B cell (primary cell): ENCODE measurements at regions not wholly inside any gene's neighbourhood (a gene's known extent, or its start where the extent isn't known, plus 50 kb on each side); places are given as distances from the start of the nearest gene placed in this dataset.

ENCODE experiments used
- ATAC-seq: fragments of 200-7000 bp; cut with Tn5 transposase; one replicate; pipeline ENCODE4 v1.10.0; 2021; ENCODE audit warnings: low read depth, mild to moderate bottlenecking, moderate number of reproducible peaks, moderate library complexity
- CTCF ChIA-PET: fragments of 350-600 bp; sonication (Branson Sonifier 250); formaldehyde crosslinking; loops from one replicate; lab custom pipeline; 2021; ENCODE audit warnings: antibody characterized with exemption, inconsistent platforms; lab: Charles Lee
- POLR2A ChIA-PET: fragments of 350-600 bp; sonication (Branson Sonifier 250); formaldehyde crosslinking; loops from one replicate; lab custom pipeline; 2021; ENCODE audit warnings: antibody characterized with exemption; lab: Charles Lee
- DNase-seq: peaks from one replicate; pipeline ENCODE4 v3.0.0; 2013
- H2AFZ ChIP-seq: 2 replicates; pipeline ENCODE4 v1.6.1; 2012; ENCODE audit warnings: mild to moderate bottlenecking, low read depth, low read length; ENCODE audit not compliant: insufficient read depth, poor library complexity, severe bottlenecking
- H3K27ac ChIP-seq, 2 donors: 1 replicate in 1 of 2; 2 replicates in 1 of 2; pipeline ENCODE4 v1.5.1; 2012 to 2013; ENCODE audit warnings: low read length in 2 of 2, mild to moderate bottlenecking in 2 of 2, moderate library complexity in 1 of 2
- H3K27me3 ChIP-seq, 4 experiments: fragments of 200-600 bp in 1 of 4; sonication (generic) in 1 of 4; replicated peaks in 1 of 4; 1 replicate in 2 of 4; 2 replicates in 2 of 4; pipeline versions ENCODE4 v1.6.1 to v1.7.0; 2013 to 2016; ENCODE audit warnings: low read length in 3 of 4, mild to moderate bottlenecking in 2 of 4, mixed read lengths in 1 of 4, moderate library complexity in 1 of 4; ENCODE audit not compliant: insufficient read depth in 4 of 4, control insufficient read depth in 3 of 4; ENCODE audit errors: control extremely low read depth in 1 of 4
- H3K36me3 ChIP-seq, 2 experiments: replicated peaks in 1 of 2; 1 replicate in 1 of 2; 2 replicates in 1 of 2; pipeline versions ENCODE4 v1.6.1 to v1.7.1; 2013; ENCODE audit warnings: low read length in 1 of 2; ENCODE audit not compliant: insufficient read depth in 2 of 2, control insufficient read depth in 1 of 2; ENCODE audit errors: control extremely low read depth in 1 of 2, extremely low read depth in 1 of 2
- H3K4me1 ChIP-seq, 2 donors: fragments of 200-600 bp in 1 of 2; sonication (generic) in 1 of 2; 1 replicate in 1 of 2; 2 replicates in 1 of 2; pipeline versions ENCODE4 v1.5.1 to v1.6.1; 2013 to 2017; ENCODE audit warnings: low read length in 2 of 2; ENCODE audit not compliant: control insufficient read depth in 2 of 2, insufficient read depth in 2 of 2
- H3K4me2 ChIP-seq: replicated peaks from 2 replicates; pipeline ENCODE3; 2012; ENCODE audit warnings: mild to moderate bottlenecking, low read depth, low read length; ENCODE audit not compliant: poor library complexity, severe bottlenecking
- H3K4me3 ChIP-seq, 5 experiments: fragments of 200-600 bp in 1 of 5; sonication (generic) in 1 of 5; 1 replicate in 3 of 5; 2 replicates in 2 of 5; pipeline versions ENCODE4 v1.5.1 to v1.7.0; 2011 to 2016; ENCODE audit warnings: low read length in 4 of 5, mild to moderate bottlenecking in 4 of 5, low read depth in 2 of 5, control low read depth in 1 of 5, moderate library complexity in 1 of 5; ENCODE audit not compliant: insufficient read depth in 1 of 5; ENCODE audit errors: control extremely low read depth in 1 of 5, extremely low read depth in 1 of 5
- H3K79me2 ChIP-seq: fragments of 200-600 bp; sonication (generic); one replicate; pipeline ENCODE4 v1.6.0; 2016; ENCODE audit warnings: low read length; ENCODE audit not compliant: control insufficient read depth, insufficient read depth
- H3K9ac ChIP-seq: fragments of 200-600 bp; sonication (generic); 2 replicates; pipeline ENCODE4 v1.6.1; 2017; ENCODE audit warnings: mild to moderate bottlenecking, low read length, moderate library complexity
- H3K9me3 ChIP-seq, 3 donors: one replicate each; pipeline versions ENCODE4 v1.6.1 to v1.7.1; 2013; ENCODE audit warnings: low read length in 2 of 3; ENCODE audit not compliant: control insufficient read depth in 2 of 3, insufficient read depth in 1 of 3; ENCODE audit errors: control extremely low read depth in 1 of 3
- H4K20me1 ChIP-seq: 2 replicates; pipeline ENCODE4 v1.6.0; 2012; ENCODE audit warnings: mild to moderate bottlenecking, low read length; ENCODE audit not compliant: insufficient read depth, control insufficient read depth, poor library complexity, severe bottlenecking
- H3K27ac Mint-ChIP-seq: one replicate; pipeline ENCODE4 v1.8.0; 2021; ENCODE audit warnings: mixed read lengths
- H3K27me3 Mint-ChIP-seq: one replicate; pipeline ENCODE4 v1.8.0; 2021; ENCODE audit warnings: mixed read lengths
- H3K4me1 Mint-ChIP-seq: one replicate; pipeline ENCODE4 v1.8.0; 2021; ENCODE audit warnings: mixed read lengths
- H3K4me3 Mint-ChIP-seq: one replicate; pipeline ENCODE4 v1.8.0; 2021; ENCODE audit warnings: mixed read lengths
- H3K9me3 Mint-ChIP-seq: one replicate; pipeline ENCODE4 v1.8.0; 2022; ENCODE audit warnings: mixed read lengths; ENCODE audit not compliant: insufficient read depth
- CTCF ChIP-seq: fragments of 200-600 bp; IDR thresholded peaks from one replicate; pipeline ENCODE4 v1.8.0; 2022; ENCODE audit warnings: antibody characterized with exemption, mild to moderate bottlenecking
- EZH2 ChIP-seq: IDR thresholded peaks from 2 replicates; pipeline ENCODE4 v1.6.1; 2012; ENCODE audit warnings: borderline replicate concordance, low read depth, mild to moderate bottlenecking, moderate library complexity, low read length; ENCODE audit not compliant: insufficient read depth, poor library complexity, severe bottlenecking
- WGBS: methylation state at CpG from one replicate; pipeline ENCODE4 v1.1.5; 2013; ENCODE audit warnings: missing lambda C conversion rate; ENCODE audit not compliant: insufficient coverage; 5-methylcytosine and 5-hydroxymethylcytosine counted together
- intact Hi-C: fragments of 100-400 bp; cut with micrococcal nuclease; formaldehyde crosslinking; loops from one replicate; pipeline ENCODE4 v1.10.0; 2022

GRCh38 chr2:177030451-177031105 lies 182.0 kb upstream of the HNRNPA3 start:
- Histone ChIP-seq H3K4me1 (no peaks in the 10 kb centered on the region), H3K36me3 (no peaks in the 10 kb centered on the region), H3K4me2 (no peak overlapping the region), H3K9me3 (no peaks in the 10 kb centered on the region), H2AFZ (no peak overlapping the region), H3K27me3 (no peaks in the 10 kb centered on the region), H3K9ac (no peak overlapping the region), H4K20me1 (no peaks in the 10 kb centered on the region), H3K4me3 (no peak overlapping the region), H3K79me2 (no peaks in the 10 kb centered on the region), H3K27ac (no peak overlapping the region)
- ATAC-seq (no peak), DNase-seq (no peak)
- intact Hi-C loops = no loop called here
- ChIA-PET POLR2A (no interaction called here), CTCF (no interaction called here)
- Mint-ChIP-seq H3K27ac (no peak overlapping the region), H3K27me3 (peaks cover 9% of the 10 kb centered on the region), H3K9me3 (no peaks in the 10 kb centered on the region), H3K4me1 (no peaks in the 10 kb centered on the region), H3K4me3 (no peak overlapping the region)
- no peak for TF ChIP-seq CTCF
- TF ChIP-seq EZH2 = no peak
- 100% methylated on average over 5 of the region's 9 CpGs for WGBS

- DNase-seq (no peak), ATAC-seq (no peak)
- no peak overlapping the region for H3K27ac ChIP-seq
- H3K27me3 Mint-ChIP-seq = peaks cover 9% of the 10 kb centered on the region
- H3K4me3 ChIP-seq = no peak overlapping the region
- no peaks in the 10 kb centered on the region for H3K27me3 ChIP-seq
- no peaks in the 10 kb centered on the region for H3K79me2 ChIP-seq
- H3K4me1 Mint-ChIP-seq = no peaks in the 10 kb centered on the region
- H3K9me3 ChIP-seq = no peaks in the 10 kb centered on the region
- no peaks in the 10 kb centered on the region for H3K36me3 ChIP-seq
- H4K20me1 ChIP-seq = no peaks in the 10 kb centered on the region
- ChIA-PET CTCF (interaction anchor here (1.5 kb wide), 1 partner anchor 9 kb away, joined by 3 read pairs; no protein-coding TSS in a partner anchor), POLR2A (no interaction called here)
- WGBS = 60% methylated on average over 1 of the region's 3 CpGs
- H3K9me3 Mint-ChIP-seq = no peaks in the 10 kb centered on the region
- H3K4me3 Mint-ChIP-seq = no peak overlapping the region
- intact Hi-C loops = no loop called here
- H2AFZ ChIP-seq = no peak overlapping the region
- no peak overlapping the region for H3K9ac ChIP-seq
- no peak overlapping the region for H3K4me2 ChIP-seq
- H3K27ac Mint-ChIP-seq = no peak overlapping the region
- H3K4me1 ChIP-seq = no peaks in the 10 kb centered on the region
- TF ChIP-seq CTCF = no peak
- no peak for TF ChIP-seq EZH2
These were observed 181.0 kb upstream of the HNRNPA3 start for GRCh38 chr2:177031438-177032180.
